ENCODE measurements at regions not wholly inside any gene's neighbourhood (a gene's known extent, or its start where the extent isn't known, plus 50 kb on each side); places are given as distances from the start of the nearest gene placed in this dataset.

DNA sequence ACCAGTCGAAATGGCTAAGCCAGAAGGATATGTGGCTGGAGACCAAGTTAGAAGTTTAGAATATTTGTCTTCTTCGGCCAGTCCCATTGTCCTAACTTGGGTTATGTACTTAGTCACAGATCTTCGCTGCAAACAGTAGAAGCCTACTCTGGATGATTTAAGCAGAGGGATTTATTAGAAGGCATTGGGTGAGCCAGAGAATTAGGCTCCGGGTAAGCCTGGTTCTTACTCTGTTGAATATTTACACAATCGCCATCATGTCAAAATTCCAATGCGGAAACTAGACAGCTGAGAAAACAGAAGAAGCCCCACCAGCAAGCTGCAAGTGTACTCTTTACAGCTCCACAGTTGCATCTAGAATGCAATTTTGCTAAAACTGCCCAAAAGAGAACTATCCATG lies 276.6 kb downstream of the CMPK2 start:
- no peak overlapping the region for H3K4me3 ChIP-seq (ENCODE audit: low read length in 2 of 2)
- no peaks in the 10 kb centered on the region for H3K4me1 ChIP-seq (ENCODE audit: control insufficient read depth in 2 of 2, insufficient read depth in 2 of 2, low read length in 2 of 2)
- H3K36me3 ChIP-seq (ENCODE audit: control insufficient read depth in 2 of 2, insufficient read depth in 2 of 2, low read length in 1 of 2) = no peaks in the 10 kb centered on the region
- H3K9me3 ChIP-seq (ENCODE audit: control insufficient read depth in 2 of 2, insufficient read depth in 1 of 2, low read length in 1 of 2) = no peaks in the 10 kb centered on the region
- WGBS = 95% methylated on average over 6 of the region's 6 CpGs
- no peak for DNase-seq (ENCODE audit: low read depth in 6 of 9, low spot score in 9 of 9)
- no peaks in the 10 kb centered on the region for H3K27me3 ChIP-seq (ENCODE audit: control insufficient read depth in 2 of 2, insufficient read depth in 1 of 2, low read length in 1 of 2)
- no peak overlapping the region for H3K27ac ChIP-seq (ENCODE audit: low read depth in 1 of 2, low read length in 1 of 2)

DNA sequence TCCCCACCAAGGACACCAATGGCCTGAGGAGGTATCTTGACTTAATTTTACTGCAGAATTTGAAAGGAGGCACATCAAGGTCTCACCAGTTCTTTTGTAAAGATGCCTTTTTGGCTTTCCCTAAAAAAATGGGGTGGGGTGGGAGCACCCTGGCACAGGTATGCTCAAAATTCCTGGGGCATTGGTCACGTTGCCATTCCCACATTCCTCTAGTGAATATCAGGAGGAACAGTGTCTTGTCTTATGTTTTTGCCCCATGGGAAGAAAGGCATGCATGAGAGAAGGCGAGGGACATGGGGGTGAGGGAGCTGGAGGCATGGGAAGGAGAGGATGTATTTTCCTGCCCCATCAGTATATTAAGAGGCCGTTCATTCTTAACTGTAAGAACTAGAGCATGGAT lies 275.3 kb downstream of the CMPK2 start:
- Histone ChIP-seq H3K36me3 (ENCODE audit: control insufficient read depth in 2 of 2, insufficient read depth in 2 of 2, low read length in 1 of 2) (no peaks in the 10 kb centered on the region), H3K4me3 (ENCODE audit: low read length in 2 of 2) (no peak overlapping the region), H3K9me3 (ENCODE audit: control insufficient read depth in 2 of 2, insufficient read depth in 1 of 2, low read length in 1 of 2) (no peaks in the 10 kb centered on the region), H3K4me1 (ENCODE audit: control insufficient read depth in 2 of 2, insufficient read depth in 2 of 2, low read length in 2 of 2) (no peaks in the 10 kb centered on the region), H3K27ac (ENCODE audit: low read depth in 1 of 2, low read length in 1 of 2) (no peak overlapping the region), H3K27me3 (ENCODE audit: control insufficient read depth in 2 of 2, insufficient read depth in 1 of 2, low read length in 1 of 2) (no peaks in the 10 kb centered on the region)
- no peak for DNase-seq (ENCODE audit: low read depth in 6 of 9, low spot score in 9 of 9)
- 85% methylated on average over 3 of the region's 3 CpGs for WGBS

DNA sequence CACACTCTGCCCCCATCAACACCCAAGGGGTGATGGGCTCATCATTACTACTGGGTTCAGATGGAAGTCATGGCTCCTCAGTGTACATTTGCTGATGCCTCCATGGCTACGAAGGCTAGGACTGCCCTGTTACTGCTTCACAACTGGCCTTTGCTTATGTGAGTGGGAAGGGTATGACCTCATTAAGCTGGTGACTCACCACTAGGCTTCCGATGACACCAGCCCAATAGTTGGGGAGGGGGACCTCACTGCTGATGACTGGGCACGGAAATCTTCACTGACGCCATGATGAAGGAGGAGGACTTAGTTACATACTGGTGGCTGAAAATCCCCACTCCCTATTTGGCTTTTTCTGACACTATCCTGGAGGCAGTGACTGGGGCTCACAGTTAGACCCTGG lies 263.2 kb downstream of the CMPK2 start:
- H3K9me3 ChIP-seq (ENCODE audit: control insufficient read depth in 2 of 2, insufficient read depth in 1 of 2, low read length in 1 of 2) = no peaks in the 10 kb centered on the region
- no peaks in the 10 kb centered on the region for H3K27me3 ChIP-seq (ENCODE audit: control insufficient read depth in 2 of 2, insufficient read depth in 1 of 2, low read length in 1 of 2)
- no peaks in the 10 kb centered on the region for H3K4me1 ChIP-seq (ENCODE audit: control insufficient read depth in 2 of 2, insufficient read depth in 2 of 2, low read length in 2 of 2)
- H3K4me3 ChIP-seq (ENCODE audit: low read length in 2 of 2) = no peak overlapping the region
- no peaks in the 10 kb centered on the region for H3K36me3 ChIP-seq (ENCODE audit: control insufficient read depth in 2 of 2, insufficient read depth in 2 of 2, low read length in 1 of 2)
- WGBS = 96% methylated on average over 4 of the region's 4 CpGs
- no peak for DNase-seq (ENCODE audit: low read depth in 6 of 9, low spot score in 9 of 9)
- no peak overlapping the region for H3K27ac ChIP-seq (ENCODE audit: low read depth in 1 of 2, low read length in 1 of 2)

DNA sequence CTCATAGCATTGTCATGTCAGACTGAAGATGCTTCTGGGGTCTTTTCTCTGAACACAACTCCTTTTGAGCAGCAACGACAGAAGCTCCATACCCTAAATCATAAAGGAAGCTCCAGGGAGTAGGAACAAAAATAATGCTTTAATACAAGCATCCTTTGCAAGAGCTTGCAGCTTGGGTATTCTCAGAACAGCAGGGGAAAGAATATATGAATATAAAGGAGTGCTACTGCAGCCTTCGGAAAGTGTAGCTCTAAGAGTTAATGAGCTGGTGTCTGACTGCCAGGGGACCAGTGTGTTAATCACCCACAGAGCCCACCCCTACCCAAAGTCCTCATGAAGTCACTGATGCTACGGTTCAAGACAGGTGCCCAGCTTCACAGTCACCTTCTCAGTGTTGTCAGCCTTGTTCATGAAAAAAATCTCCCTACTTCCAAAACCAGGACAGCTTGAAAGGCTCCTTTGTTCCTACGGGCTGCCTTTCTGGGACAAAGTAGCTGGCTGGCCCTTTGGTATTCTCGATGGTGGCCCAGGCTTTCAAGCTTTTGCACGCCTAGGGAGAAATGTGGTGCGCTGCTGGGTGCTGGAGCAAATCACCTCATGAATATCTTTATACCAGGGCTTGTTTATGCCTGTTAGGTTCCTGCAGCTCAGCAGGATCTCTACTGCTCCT lies 259.7 kb downstream of the CMPK2 start:
- H3K27ac ChIP-seq (ENCODE audit: low read depth in 1 of 2, low read length in 1 of 2) = no peak overlapping the region

DNA sequence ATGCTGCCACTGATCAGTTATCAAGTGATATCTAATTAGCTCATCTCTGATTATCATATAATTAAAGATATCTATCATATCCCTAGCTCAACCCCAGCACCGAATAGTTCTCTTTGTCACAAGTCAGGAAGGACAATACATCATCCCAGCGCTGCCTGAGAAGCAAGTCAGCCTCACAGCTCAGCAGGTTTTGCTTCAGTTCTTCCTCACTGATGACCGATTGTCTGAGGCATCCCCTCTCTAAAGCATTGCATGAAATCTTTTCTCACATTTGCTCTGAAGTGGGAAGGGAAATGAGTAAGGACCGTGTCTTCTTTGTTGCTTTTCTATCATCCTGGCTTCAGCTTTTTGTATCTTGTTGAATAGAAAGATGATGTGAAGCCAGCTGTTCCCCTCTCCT lies 247.9 kb downstream of the CMPK2 start:
- Histone ChIP-seq H3K9me3 (ENCODE audit: control insufficient read depth in 2 of 2, insufficient read depth in 1 of 2, low read length in 1 of 2) (peaks cover 0 to 14% of the 10 kb centered on the region in 2 donors), H3K27me3 (ENCODE audit: control insufficient read depth in 2 of 2, insufficient read depth in 1 of 2, low read length in 1 of 2) (no peaks in the 10 kb centered on the region), H3K27ac (ENCODE audit: low read depth in 1 of 2, low read length in 1 of 2) (no peak overlapping the region), H3K36me3 (ENCODE audit: control insufficient read depth in 2 of 2, insufficient read depth in 2 of 2, low read length in 1 of 2) (no peaks in the 10 kb centered on the region), H3K4me1 (ENCODE audit: control insufficient read depth in 2 of 2, insufficient read depth in 2 of 2, low read length in 2 of 2) (no peaks in the 10 kb centered on the region), H3K4me3 (ENCODE audit: low read length in 2 of 2) (no peak overlapping the region)
- 86% methylated on average over 4 of the region's 4 CpGs for WGBS
- no peak for DNase-seq (ENCODE audit: low read depth in 6 of 9, low spot score in 9 of 9)

More for the DNA sequence above, 259.7 kb downstream of the CMPK2 start:
- Histone ChIP-seq H3K36me3 (ENCODE audit: control insufficient read depth in 2 of 2, insufficient read depth in 2 of 2, low read length in 1 of 2) (no peaks in the 10 kb centered on the region), H3K27me3 (ENCODE audit: control insufficient read depth in 2 of 2, insufficient read depth in 1 of 2, low read length in 1 of 2) (no peaks in the 10 kb centered on the region), H3K4me3 (ENCODE audit: low read length in 2 of 2) (no peak overlapping the region), H3K4me1 (ENCODE audit: control insufficient read depth in 2 of 2, insufficient read depth in 2 of 2, low read length in 2 of 2) (no peaks in the 10 kb centered on the region), H3K9me3 (ENCODE audit: control insufficient read depth in 2 of 2, insufficient read depth in 1 of 2, low read length in 1 of 2) (no peaks in the 10 kb centered on the region)
- 85% methylated on average over 7 of the region's 7 CpGs for WGBS
- DNase-seq (ENCODE audit: low read depth in 6 of 9, low spot score in 9 of 9) = no peak

DNA sequence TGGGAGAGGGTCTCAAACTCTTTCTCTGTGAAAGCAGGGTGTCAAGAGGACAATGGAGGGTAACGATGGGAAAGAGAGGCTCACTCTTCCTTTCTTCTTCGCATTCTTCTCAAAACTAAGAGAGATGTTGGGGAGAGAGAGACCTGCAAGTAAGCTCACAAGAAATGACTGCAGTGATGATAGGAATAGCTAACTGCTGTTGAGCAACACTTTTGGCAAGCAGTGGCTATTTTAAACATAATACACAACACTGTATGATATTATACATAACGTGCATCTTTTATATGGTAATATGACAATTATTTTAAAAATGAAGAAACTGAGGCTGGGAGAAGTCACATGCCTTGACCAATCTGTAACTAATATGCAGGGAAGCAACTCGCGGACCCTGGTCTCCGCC lies 247.5 kb downstream of the CMPK2 start:
- Histone ChIP-seq H3K9me3 (ENCODE audit: control insufficient read depth in 2 of 2, insufficient read depth in 1 of 2, low read length in 1 of 2) (peaks cover 0 to 10% of the 10 kb centered on the region in 2 donors), H3K27ac (ENCODE audit: low read depth in 1 of 2, low read length in 1 of 2) (no peak overlapping the region), H3K36me3 (ENCODE audit: control insufficient read depth in 2 of 2, insufficient read depth in 2 of 2, low read length in 1 of 2) (no peaks in the 10 kb centered on the region), H3K27me3 (ENCODE audit: control insufficient read depth in 2 of 2, insufficient read depth in 1 of 2, low read length in 1 of 2) (no peaks in the 10 kb centered on the region), H3K4me3 (ENCODE audit: low read length in 2 of 2) (no peak overlapping the region), H3K4me1 (ENCODE audit: control insufficient read depth in 2 of 2, insufficient read depth in 2 of 2, low read length in 2 of 2) (no peaks in the 10 kb centered on the region)
- DNase-seq (ENCODE audit: low read depth in 6 of 9, low spot score in 9 of 9) = no peak
- WGBS = 94% methylated on average over 6 of the region's 6 CpGs

DNA sequence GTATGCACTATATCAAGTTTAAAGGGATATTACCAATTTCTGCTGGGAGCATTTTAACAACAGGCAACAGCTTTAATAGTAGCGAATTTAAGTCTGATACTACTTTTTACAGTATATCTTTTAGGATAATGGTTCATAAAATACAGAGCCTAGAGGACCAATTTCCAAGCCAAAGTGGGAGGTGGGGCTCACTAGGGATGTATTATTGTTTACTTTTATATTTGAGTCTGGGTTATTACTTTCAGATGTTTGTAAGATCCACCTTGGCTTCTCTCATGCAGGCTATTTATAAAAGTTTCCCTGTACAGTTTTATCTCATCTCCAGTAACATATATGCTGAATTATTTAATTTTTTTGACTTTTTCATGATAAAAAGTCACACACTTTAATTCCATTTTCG lies 242.0 kb downstream of the CMPK2 start:
- no peaks in the 10 kb centered on the region for H3K27me3 ChIP-seq (ENCODE audit: control insufficient read depth in 2 of 2, insufficient read depth in 1 of 2, low read length in 1 of 2)
- no peak for DNase-seq (ENCODE audit: low read depth in 6 of 9, low spot score in 9 of 9)
- no peaks in the 10 kb centered on the region for H3K4me1 ChIP-seq (ENCODE audit: control insufficient read depth in 2 of 2, insufficient read depth in 2 of 2, low read length in 2 of 2)
- no peaks in the 10 kb centered on the region for H3K9me3 ChIP-seq (ENCODE audit: control insufficient read depth in 2 of 2, insufficient read depth in 1 of 2, low read length in 1 of 2)
- no peaks in the 10 kb centered on the region for H3K36me3 ChIP-seq (ENCODE audit: control insufficient read depth in 2 of 2, insufficient read depth in 2 of 2, low read length in 1 of 2)
- 87% methylated on average over 2 of the region's 2 CpGs for WGBS
- no peak overlapping the region for H3K4me3 ChIP-seq (ENCODE audit: low read length in 2 of 2)
- no peak overlapping the region for H3K27ac ChIP-seq (ENCODE audit: low read depth in 1 of 2, low read length in 1 of 2)

DNA sequence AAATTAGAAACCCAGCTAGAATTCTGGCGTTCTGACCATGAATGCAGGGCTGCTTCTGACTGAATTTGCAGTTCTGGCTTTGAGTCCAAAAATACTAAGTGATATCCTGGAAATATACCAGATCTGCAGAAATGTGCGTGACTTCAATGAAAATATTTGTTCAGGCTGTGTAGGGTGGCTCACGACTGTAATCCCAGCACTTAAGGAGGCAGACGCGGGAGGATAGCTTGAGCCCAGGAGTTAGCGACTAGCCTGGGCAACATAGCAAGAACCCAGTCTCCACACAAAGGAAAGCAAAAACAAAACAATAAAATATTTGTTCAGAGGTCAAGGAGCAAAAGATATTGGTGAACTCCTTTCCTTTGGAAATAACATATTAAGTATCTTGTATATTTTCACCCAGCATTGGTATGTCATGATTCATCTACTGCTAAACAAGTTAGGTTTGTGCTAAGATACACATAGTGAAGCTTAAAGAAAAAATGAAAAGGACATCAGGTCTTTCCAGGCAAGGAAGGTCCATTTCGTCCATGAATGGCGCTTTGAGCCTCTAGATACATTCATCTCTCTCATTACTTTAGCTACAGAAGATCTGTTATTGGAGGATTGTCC lies 239.2 kb downstream of the CMPK2 start:
- Histone ChIP-seq H3K9me3 (ENCODE audit: control insufficient read depth in 2 of 2, insufficient read depth in 1 of 2, low read length in 1 of 2) (no peaks in the 10 kb centered on the region), H3K4me1 (ENCODE audit: control insufficient read depth in 2 of 2, insufficient read depth in 2 of 2, low read length in 2 of 2) (no peaks in the 10 kb centered on the region), H3K27ac (ENCODE audit: low read depth in 1 of 2, low read length in 1 of 2) (no peak overlapping the region), H3K4me3 (ENCODE audit: low read length in 2 of 2) (no peak overlapping the region), H3K36me3 (ENCODE audit: control insufficient read depth in 2 of 2, insufficient read depth in 2 of 2, low read length in 1 of 2) (no peaks in the 10 kb centered on the region), H3K27me3 (ENCODE audit: control insufficient read depth in 2 of 2, insufficient read depth in 1 of 2, low read length in 1 of 2) (no peaks in the 10 kb centered on the region)
- WGBS = 88% methylated on average over 8 of the region's 8 CpGs
- DNase-seq (ENCODE audit: low read depth in 6 of 9, low spot score in 9 of 9) = no peak

DNA sequence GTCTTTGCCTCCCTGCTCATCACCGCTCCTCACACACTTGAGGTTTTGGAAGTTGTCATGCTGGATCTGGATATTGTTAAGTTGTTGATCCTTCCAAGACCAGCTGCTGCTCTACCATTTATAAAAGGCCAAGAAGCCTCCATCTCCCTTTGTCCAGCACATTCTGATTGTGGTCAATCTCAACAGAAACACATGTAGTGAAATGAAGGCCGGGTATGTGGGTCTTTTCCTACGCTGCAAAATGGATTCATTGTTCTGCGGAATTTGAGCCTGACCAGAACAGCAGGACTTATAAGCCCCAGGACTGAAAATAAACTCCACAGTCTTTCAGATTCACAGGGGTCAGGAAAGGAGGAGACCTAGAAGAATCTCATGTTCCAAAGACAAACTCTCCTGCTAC lies 238.4 kb downstream of the CMPK2 start:
- Histone ChIP-seq H3K4me3 (ENCODE audit: low read length in 2 of 2) (no peak overlapping the region), H3K36me3 (ENCODE audit: control insufficient read depth in 2 of 2, insufficient read depth in 2 of 2, low read length in 1 of 2) (no peaks in the 10 kb centered on the region), H3K4me1 (ENCODE audit: control insufficient read depth in 2 of 2, insufficient read depth in 2 of 2, low read length in 2 of 2) (no peaks in the 10 kb centered on the region), H3K27me3 (ENCODE audit: control insufficient read depth in 2 of 2, insufficient read depth in 1 of 2, low read length in 1 of 2) (no peaks in the 10 kb centered on the region), H3K9me3 (ENCODE audit: control insufficient read depth in 2 of 2, insufficient read depth in 1 of 2, low read length in 1 of 2) (no peaks in the 10 kb centered on the region), H3K27ac (ENCODE audit: low read depth in 1 of 2, low read length in 1 of 2) (no peak overlapping the region)
- WGBS = 94% methylated on average over 4 of the region's 4 CpGs
- no peak for DNase-seq (ENCODE audit: low read depth in 6 of 9, low spot score in 9 of 9)
